DND-41 (cell line): ENCODE measurements at regions not wholly inside any gene's neighbourhood (a gene's known extent, or its start where the extent isn't known, plus 50 kb on each side); places are given as distances from the start of the nearest gene placed in this dataset.

Source experiments
- EZH2 ChIP-seq: IDR thresholded peaks from 3 replicates; pipeline ENCODE4 v1.6.1; 2012; ENCODE audit warnings: borderline replicate concordance, low read depth, mild to moderate bottlenecking, moderate library complexity, low read length, inconsistent platforms; ENCODE audit not compliant: severe bottlenecking
- TF ChIP-seq, protein P1 (sequence below): IDR thresholded peaks from 2 replicates; pipeline ENCODE4 v1.5.1; 2012; ENCODE audit warnings: borderline replicate concordance, low read length, moderate library complexity, mild to moderate bottlenecking; ENCODE audit not compliant: poor library complexity, severe bottlenecking; ENCODE audit errors: extremely low read depth

DNA sequence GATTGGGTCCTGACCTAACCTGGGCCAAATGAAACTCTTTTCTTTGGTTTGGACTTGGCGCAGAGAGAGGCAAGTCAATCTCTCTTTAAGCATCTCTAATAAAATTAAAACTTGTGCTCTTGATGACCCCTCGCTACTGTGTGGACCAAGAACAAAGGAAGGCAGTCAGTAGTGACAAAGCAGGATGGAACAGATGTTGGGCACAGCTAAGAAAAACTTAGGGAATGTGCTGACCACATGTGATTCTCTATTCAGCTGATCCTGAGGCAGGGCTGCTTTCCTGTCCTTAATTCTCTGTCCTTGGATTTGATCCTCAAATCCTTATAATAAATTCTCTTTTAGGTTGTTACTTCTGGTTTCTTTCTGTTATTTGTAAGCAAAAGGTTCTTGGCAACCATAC is 259.9 kb downstream of the ZIC1 start:
- TF ChIP-seq, protein P1, sequence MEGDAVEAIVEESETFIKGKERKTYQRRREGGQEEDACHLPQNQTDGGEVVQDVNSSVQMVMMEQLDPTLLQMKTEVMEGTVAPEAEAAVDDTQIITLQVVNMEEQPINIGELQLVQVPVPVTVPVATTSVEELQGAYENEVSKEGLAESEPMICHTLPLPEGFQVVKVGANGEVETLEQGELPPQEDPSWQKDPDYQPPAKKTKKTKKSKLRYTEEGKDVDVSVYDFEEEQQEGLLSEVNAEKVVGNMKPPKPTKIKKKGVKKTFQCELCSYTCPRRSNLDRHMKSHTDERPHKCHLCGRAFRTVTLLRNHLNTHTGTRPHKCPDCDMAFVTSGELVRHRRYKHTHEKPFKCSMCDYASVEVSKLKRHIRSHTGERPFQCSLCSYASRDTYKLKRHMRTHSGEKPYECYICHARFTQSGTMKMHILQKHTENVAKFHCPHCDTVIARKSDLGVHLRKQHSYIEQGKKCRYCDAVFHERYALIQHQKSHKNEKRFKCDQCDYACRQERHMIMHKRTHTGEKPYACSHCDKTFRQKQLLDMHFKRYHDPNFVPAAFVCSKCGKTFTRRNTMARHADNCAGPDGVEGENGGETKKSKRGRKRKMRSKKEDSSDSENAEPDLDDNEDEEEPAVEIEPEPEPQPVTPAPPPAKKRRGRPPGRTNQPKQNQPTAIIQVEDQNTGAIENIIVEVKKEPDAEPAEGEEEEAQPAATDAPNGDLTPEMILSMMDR = no peak
- no peak for TF ChIP-seq EZH2
